Stomach (tissue), 4 donors: ENCODE measurements at regions not wholly inside any gene's neighbourhood (a gene's known extent, or its start where the extent isn't known, plus 50 kb on each side); places are given as distances from the start of the nearest gene placed in this dataset.

Experiments
- POLR2A ChIP-seq, 4 donors: fragments of 450-650 bp; IDR thresholded peaks; one replicate each; pipeline ENCODE4 v1.6.1; 2016; ENCODE audit warnings: antibody characterized with exemption in 4 of 4, control low read depth in 2 of 4, mild to moderate bottlenecking in 1 of 4, moderate library complexity in 1 of 4
- TF ChIP-seq, protein P1 (sequence below), 7 experiments: fragments of 450-650 bp in 4 of 7; fragments of 200-600 bp in 3 of 7; sonication (generic) in 3 of 7; IDR thresholded peaks; one replicate each; pipeline ENCODE4 v1.5.1; 2016 to 2019; ENCODE audit warnings: antibody characterized with exemption in 7 of 7, control low read depth in 2 of 7, mild to moderate bottlenecking in 1 of 7

DNA sequence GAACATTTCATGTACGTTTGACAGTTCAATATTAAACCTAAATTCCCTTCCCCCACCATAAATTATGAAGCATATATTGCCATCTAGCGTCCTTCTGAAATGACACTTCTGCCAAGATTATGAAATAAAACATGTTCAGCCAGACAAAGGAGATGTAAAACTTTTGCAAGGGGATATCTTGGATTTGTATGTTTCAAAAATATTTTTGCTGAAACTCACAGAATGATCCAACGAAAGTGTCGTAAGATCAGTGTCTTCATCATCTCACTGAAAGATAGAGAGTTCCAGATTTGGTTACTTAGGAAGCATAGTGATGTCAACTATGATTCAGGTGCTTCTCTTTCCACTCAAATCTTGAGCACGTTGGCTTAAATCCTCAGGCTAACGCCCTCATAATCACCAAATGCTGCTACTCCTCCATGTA, 904.3 kb downstream of the XPNPEP1 start:
- TF ChIP-seq, protein P1, sequence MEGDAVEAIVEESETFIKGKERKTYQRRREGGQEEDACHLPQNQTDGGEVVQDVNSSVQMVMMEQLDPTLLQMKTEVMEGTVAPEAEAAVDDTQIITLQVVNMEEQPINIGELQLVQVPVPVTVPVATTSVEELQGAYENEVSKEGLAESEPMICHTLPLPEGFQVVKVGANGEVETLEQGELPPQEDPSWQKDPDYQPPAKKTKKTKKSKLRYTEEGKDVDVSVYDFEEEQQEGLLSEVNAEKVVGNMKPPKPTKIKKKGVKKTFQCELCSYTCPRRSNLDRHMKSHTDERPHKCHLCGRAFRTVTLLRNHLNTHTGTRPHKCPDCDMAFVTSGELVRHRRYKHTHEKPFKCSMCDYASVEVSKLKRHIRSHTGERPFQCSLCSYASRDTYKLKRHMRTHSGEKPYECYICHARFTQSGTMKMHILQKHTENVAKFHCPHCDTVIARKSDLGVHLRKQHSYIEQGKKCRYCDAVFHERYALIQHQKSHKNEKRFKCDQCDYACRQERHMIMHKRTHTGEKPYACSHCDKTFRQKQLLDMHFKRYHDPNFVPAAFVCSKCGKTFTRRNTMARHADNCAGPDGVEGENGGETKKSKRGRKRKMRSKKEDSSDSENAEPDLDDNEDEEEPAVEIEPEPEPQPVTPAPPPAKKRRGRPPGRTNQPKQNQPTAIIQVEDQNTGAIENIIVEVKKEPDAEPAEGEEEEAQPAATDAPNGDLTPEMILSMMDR (IDR thresholded peaks at IDR 0.05): no peak
- TF ChIP-seq POLR2A (IDR thresholded peaks at IDR 0.05): no peak
